HTR-8/SVneo (cell line): ENCODE measurements at regions not wholly inside any gene's neighbourhood (a gene's known extent, or its start where the extent isn't known, plus 50 kb on each side); places are given as distances from the start of the nearest gene placed in this dataset.

Experiments
- DNase-seq: peaks from one replicate; pipeline ENCODE4 v3.0.0; 2011; ENCODE audit warnings: low spot score, mixed read lengths; ENCODE audit not compliant: insufficient read length
- FAIRE-seq: peaks from 2 replicates; lab custom pipeline; 2011; peaks lifted over from hg19 to GRCh38; lab: Jason Lieb, UNC

GRCh38 chr17:55585629-55586028 is 74.4 kb upstream of the SMIM36 start:
- no peak for DNase-seq

GRCh38 chr17:55584861-55585260 is 73.6 kb upstream of the SMIM36 start:
- FAIRE-seq (no peak), DNase-seq (no peak)

More at GRCh38 chr17:55585629-55586028, 74.4 kb upstream of the SMIM36 start:
- no peak for FAIRE-seq

GRCh38 chr17:55584055-55584685 is 72.9 kb upstream of the SMIM36 start:
- FAIRE-seq: peak; percentile 49
- DNase-seq: no peak

GRCh38 chr17:55582897-55583296 is 71.6 kb upstream of the SMIM36 start:
- FAIRE-seq (no peak), DNase-seq (no peak)

- no peak for FAIRE-seq
Measured at GRCh38 chr17:55580596-55581133, 69.4 kb upstream of the SMIM36 start.

GRCh38 chr17:55577687-55578086 is 66.4 kb upstream of the SMIM36 start:
- DNase-seq: no peak
- peak; percentile 72 for FAIRE-seq

More at GRCh38 chr17:55580596-55581133, 69.4 kb upstream of the SMIM36 start:
- no peak for DNase-seq

- DNase-seq: no peak
- FAIRE-seq: peak; percentile 63
Measured at GRCh38 chr17:55576996-55577586, 65.8 kb upstream of the SMIM36 start.

- FAIRE-seq (peak; percentile 52), DNase-seq (peak; percentile 40)
Measured at GRCh38 chr17:55576237-55576995, 65.2 kb upstream of the SMIM36 start.

GRCh38 chr17:55575058-55575636 is 63.9 kb upstream of the SMIM36 start:
- FAIRE-seq: no peak

GRCh38 chr17:55572599-55572998 is 61.3 kb upstream of the SMIM36 start:
- FAIRE-seq (no peak), DNase-seq (no peak)

More at GRCh38 chr17:55575058-55575636, 63.9 kb upstream of the SMIM36 start:
- DNase-seq: no peak

- DNase-seq (no peak), FAIRE-seq (no peak)
Measured at GRCh38 chr17:55572139-55572538, 60.9 kb upstream of the SMIM36 start.

GRCh38 chr17:55571095-55571494 is 59.8 kb upstream of the SMIM36 start:
- FAIRE-seq (no peak), DNase-seq (no peak)

- no peak for FAIRE-seq
- no peak for DNase-seq
Measured at GRCh38 chr17:55570391-55570790, 59.1 kb upstream of the SMIM36 start.

- FAIRE-seq: no peak
- DNase-seq: no peak
Measured at GRCh38 chr17:55567240-55568214, 56.3 kb upstream of the SMIM36 start.

GRCh38 chr17:55564081-55564480 is 52.8 kb upstream of the SMIM36 start:
- FAIRE-seq (peak; percentile 23), DNase-seq (no peak)

- no peak for DNase-seq
- no peak for FAIRE-seq
Measured at GRCh38 chr17:55563363-55563762, 52.1 kb upstream of the SMIM36 start.

GRCh38 chr17:55561973-55562495 is 50.8 kb upstream of the SMIM36 start:
- no peak for DNase-seq
- no peak for FAIRE-seq

- DNase-seq: no peak
- FAIRE-seq: no peak
Measured at GRCh38 chr17:55561316-55561972, 50.2 kb upstream of the SMIM36 start.
